ENCODE measurements at regions not wholly inside any gene's neighbourhood (a gene's known extent, or its start where the extent isn't known, plus 50 kb on each side); places are given as distances from the start of the nearest gene placed in this dataset.

- Mint-ChIP-seq H3K27ac (no peak overlapping the region), H3K9me3 (ENCODE audit: insufficient read depth) (no peaks in the 10 kb centered on the region), H3K27me3 (peaks cover 10% of the 10 kb centered on the region), H3K4me3 (no peak overlapping the region), H3K4me1 (no peaks in the 10 kb centered on the region)
- Histone ChIP-seq H3K36me3 (replicated peaks in 1 of 2; ENCODE audit: control extremely low read depth in 1 of 2, control insufficient read depth in 1 of 2, extremely low read depth in 1 of 2, insufficient read depth in 2 of 2, low read length in 1 of 2) (no peaks in the 10 kb centered on the region), H3K4me3 (ENCODE audit: control extremely low read depth in 1 of 5, extremely low read depth in 1 of 5, insufficient read depth in 1 of 5, low read depth in 2 of 5, low read length in 4 of 5) (no peak overlapping the region), H3K4me2 (replicated peaks; ENCODE audit: low read depth, low read length, poor library complexity, severe bottlenecking) (no peak overlapping the region), H4K20me1 (ENCODE audit: control insufficient read depth, insufficient read depth, low read length, poor library complexity, severe bottlenecking) (no peaks in the 10 kb centered on the region), H3K9ac (ENCODE audit: low read length) (no peak overlapping the region), H2AFZ (ENCODE audit: insufficient read depth, low read depth, low read length, poor library complexity, severe bottlenecking) (no peak overlapping the region), H3K4me1 (ENCODE audit: control insufficient read depth in 2 of 2, insufficient read depth in 2 of 2, low read length in 2 of 2) (no peaks in the 10 kb centered on the region), H3K27ac (ENCODE audit: low read length in 2 of 2) (no peak overlapping the region), H3K79me2 (ENCODE audit: control insufficient read depth, insufficient read depth, low read length) (no peaks in the 10 kb centered on the region), H3K9me3 (ENCODE audit: control extremely low read depth in 1 of 3, control insufficient read depth in 2 of 3, insufficient read depth in 1 of 3, low read length in 2 of 3) (peaks cover 0 to 4% (median 0%) of the 10 kb centered on the region in 3 donors), H3K27me3 (replicated peaks in 1 of 4; ENCODE audit: control extremely low read depth in 1 of 4, control insufficient read depth in 3 of 4, insufficient read depth in 4 of 4, low read length in 3 of 4) (no peaks in the 10 kb centered on the region)
- POLR2A ChIA-PET = no interaction called here
- TF ChIP-seq EZH2 (IDR thresholded peaks at IDR 0.05; ENCODE audit: borderline replicate concordance, insufficient read depth, low read depth, low read length, poor library complexity, severe bottlenecking) = no peak
- no peak for TF ChIP-seq CTCF (IDR thresholded peaks at IDR 0.05)
- CTCF ChIA-PET = no interaction called here
- intact Hi-C loops (cut with micrococcal nuclease) = no loop called here
- no peak for DNase-seq
- 83% methylated on average over 3 of the region's 4 CpGs for WGBS (ENCODE audit: insufficient coverage)
- ATAC-seq (ENCODE audit: low read depth) = no peak
Observed at GRCh38 chr1:5084676-5085075, 430.3 kb downstream of the AJAP1 start.

DNA sequence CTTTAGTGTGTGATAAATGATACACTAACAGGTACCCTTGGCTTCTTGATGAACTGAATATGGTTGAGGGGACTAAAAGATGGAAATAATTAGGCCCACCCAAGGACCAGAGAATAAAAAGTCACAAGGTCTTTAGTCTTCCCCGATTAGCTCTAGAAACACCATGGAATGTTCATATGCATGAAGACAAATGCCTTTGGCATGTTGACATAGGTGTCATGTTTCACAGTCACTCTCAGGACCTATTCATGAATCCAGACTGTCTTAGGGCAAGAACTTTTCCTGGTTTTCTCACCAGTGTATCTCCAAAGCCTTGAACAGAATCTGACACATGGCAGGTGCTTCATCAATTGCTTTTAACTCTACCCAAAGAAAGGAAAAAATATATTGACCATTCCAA lies 412.8 kb downstream of the AJAP1 start:
- TF ChIP-seq EZH2 (IDR thresholded peaks at IDR 0.05; ENCODE audit: borderline replicate concordance, insufficient read depth, low read depth, low read length, poor library complexity, severe bottlenecking) (no peak), CTCF (IDR thresholded peaks at IDR 0.05) (no peak)
- Mint-ChIP-seq H3K27ac (no peak overlapping the region), H3K9me3 (ENCODE audit: insufficient read depth) (no peaks in the 10 kb centered on the region), H3K4me1 (no peaks in the 10 kb centered on the region), H3K27me3 (no peaks in the 10 kb centered on the region), H3K4me3 (no peak overlapping the region)
- Histone ChIP-seq H3K4me2 (replicated peaks; ENCODE audit: low read depth, low read length, poor library complexity, severe bottlenecking) (no peak overlapping the region), H3K36me3 (replicated peaks in 1 of 2; ENCODE audit: control extremely low read depth in 1 of 2, control insufficient read depth in 1 of 2, extremely low read depth in 1 of 2, insufficient read depth in 2 of 2, low read length in 1 of 2) (no peaks in the 10 kb centered on the region), H3K9me3 (ENCODE audit: control extremely low read depth in 1 of 3, control insufficient read depth in 2 of 3, insufficient read depth in 1 of 3, low read length in 2 of 3) (no peaks in the 10 kb centered on the region), H3K4me3 (ENCODE audit: control extremely low read depth in 1 of 5, extremely low read depth in 1 of 5, insufficient read depth in 1 of 5, low read depth in 2 of 5, low read length in 4 of 5) (no peak overlapping the region), H3K9ac (ENCODE audit: low read length) (no peak overlapping the region), H3K4me1 (ENCODE audit: control insufficient read depth in 2 of 2, insufficient read depth in 2 of 2, low read length in 2 of 2) (no peaks in the 10 kb centered on the region), H3K79me2 (ENCODE audit: control insufficient read depth, insufficient read depth, low read length) (no peaks in the 10 kb centered on the region), H2AFZ (ENCODE audit: insufficient read depth, low read depth, low read length, poor library complexity, severe bottlenecking) (no peak overlapping the region), H3K27me3 (replicated peaks in 1 of 4; ENCODE audit: control extremely low read depth in 1 of 4, control insufficient read depth in 3 of 4, insufficient read depth in 4 of 4, low read length in 3 of 4) (no peaks in the 10 kb centered on the region), H4K20me1 (ENCODE audit: control insufficient read depth, insufficient read depth, low read length, poor library complexity, severe bottlenecking) (no peaks in the 10 kb centered on the region), H3K27ac (ENCODE audit: low read length in 2 of 2) (no peak overlapping the region)
- intact Hi-C loops (cut with micrococcal nuclease) = no loop called here
- WGBS (ENCODE audit: insufficient coverage) = no CpG with 5 or more reads among the region's 1 CpG
- DNase-seq (no peak), ATAC-seq (ENCODE audit: low read depth) (no peak)
- ChIA-PET CTCF (no interaction called here), POLR2A (no interaction called here)
